SH-SY5Y (cell line): ENCODE measurements at regions not wholly inside any gene's neighbourhood (a gene's known extent, or its start where the extent isn't known, plus 50 kb on each side); places are given as distances from the start of the nearest gene placed in this dataset.

Experiments used
- GATA2 ChIP-seq: IDR thresholded peaks from 2 replicates; pipeline ENCODE4 v1.6.1; 2011; ENCODE audit warnings: mild to moderate bottlenecking, low read depth, low read length
- GATA3 ChIP-seq: IDR thresholded peaks from 2 replicates; pipeline ENCODE4 v1.6.1; 2011; ENCODE audit warnings: low read depth, mild to moderate bottlenecking, low read length, moderate library complexity

GRCh38 chr2:205892251-205892655 lies 193.7 kb downstream of the INO80D start:
- TF ChIP-seq GATA2 (no peak), GATA3 (no peak)
